Panc1 (cell line): ENCODE measurements at regions not wholly inside any gene's neighbourhood (a gene's known extent, or its start where the extent isn't known, plus 50 kb on each side); places are given as distances from the start of the nearest gene placed in this dataset.

ENCODE experiments used
- ATAC-seq: fragments of 200-7000 bp; cut with Tn5 transposase; 2 replicates; pipeline ENCODE4 v1.9.1; 2020; ENCODE audit warnings: mild to moderate bottlenecking, moderate library complexity
- BruUV-seq: library from RNA; stranded (reverse); fragments of 400-500 nt; replicated peaks from 2 replicates; lab custom pipeline; 2021; lab: Mats Ljungman, UMichigan
- CTCF ChIA-PET: fragments of 300-600 bp; sonication (Branson Sonifier 250); formaldehyde crosslinking; loops from one replicate; lab custom pipeline; 2022; ENCODE audit warnings: antibody characterized with exemption; lab: Charles Lee
- POLR2A ChIA-PET: fragments of 300-600 bp; sonication (Branson Sonifier 250); formaldehyde crosslinking; loops from one replicate; lab custom pipeline; 2022; ENCODE audit warnings: antibody characterized with exemption; lab: Charles Lee
- DNase-seq: peaks from one replicate; pipeline ENCODE4 v3.0.0-alpha.2; 2010; ENCODE audit warnings: low read depth, low spot score
- H3K27ac ChIP-seq: 2 replicates; pipeline ENCODE4 v1.5.1; 2011; ENCODE audit warnings: mild to moderate bottlenecking, low read length, inconsistent platforms
- H3K27me3 ChIP-seq: fragments of 200-500 bp; sonication (Bioruptor generic); 2 replicates; pipeline ENCODE4 v1.6.0; 2014; ENCODE audit warnings: low read length, inconsistent platforms; ENCODE audit not compliant: control insufficient read depth, insufficient read depth
- H3K36me3 ChIP-seq: fragments of 200-500 bp; sonication (Bioruptor generic); 2 replicates; pipeline ENCODE4 v1.5.1; 2014; ENCODE audit warnings: inconsistent platforms, mild to moderate bottlenecking, low read length, moderate library complexity; ENCODE audit not compliant: control insufficient read depth, insufficient read depth
- H3K4me1 ChIP-seq: 2 replicates; pipeline ENCODE4 v1.5.1; 2011; ENCODE audit warnings: inconsistent platforms, mild to moderate bottlenecking, low read length, moderate library complexity; ENCODE audit not compliant: control insufficient read depth, insufficient read depth
- H3K4me3 ChIP-seq, 2 experiments: 2 replicates each; pipeline ENCODE4 v1.5.1; 2011 to 2012; ENCODE audit warnings: low read depth in 2 of 2, low read length in 2 of 2, mild to moderate bottlenecking in 2 of 2, inconsistent platforms in 1 of 2, moderate library complexity in 1 of 2
- H3K9me3 ChIP-seq: fragments of 200-500 bp; sonication (Bioruptor generic); 2 replicates; pipeline ENCODE4 v1.5.1; 2014; ENCODE audit warnings: low read depth, mild to moderate bottlenecking, inconsistent platforms, low read length, moderate library complexity; ENCODE audit not compliant: control insufficient read depth, insufficient read depth
- POLR2AphosphoS5 ChIP-seq: IDR thresholded peaks from 2 replicates; pipeline ENCODE4 v1.6.1; 2012; ENCODE audit warnings: mild to moderate bottlenecking, low read depth, low read length, moderate library complexity
- SIN3A ChIP-seq: IDR thresholded peaks from 2 replicates; pipeline ENCODE4 v1.6.1; 2012; ENCODE audit warnings: low read depth, mild to moderate bottlenecking, low read length, moderate library complexity, borderline replicate concordance; ENCODE audit not compliant: insufficient read depth
- TCF7L2 ChIP-seq: IDR thresholded peaks from 2 replicates; pipeline ENCODE4 v1.6.1; 2011; ENCODE audit warnings: mild to moderate bottlenecking, low read depth, low read length, inconsistent platforms
- in situ Hi-C: cut with HindIII; loops from 2 replicates; pipeline ENCODE4 v1.10.0; 2016; ENCODE audit warnings: low sequenced_read_pairs, low pct_unique_long_range_greater_than_20kb
- intact Hi-C: fragments of 100-400 bp; cut with micrococcal nuclease; formaldehyde crosslinking; loops from one replicate; pipeline ENCODE4 v1.10.0; 2022; ENCODE audit not compliant: unreplicated experiment
- TF ChIP-seq, protein P1 (sequence below), 2 experiments: IDR thresholded peaks; 2 replicates each; pipeline ENCODE4 v1.6.1; 2011 to 2012; ENCODE audit warnings: low read depth in 2 of 2, control low read depth in 1 of 2, low read length in 1 of 2, mild to moderate bottlenecking in 1 of 2, moderate library complexity in 1 of 2; ENCODE audit not compliant: insufficient read depth in 1 of 2
- TF ChIP-seq, protein P2 (sequence below): fragments of 450-650 bp; IDR thresholded peaks from 2 replicates; pipeline ENCODE4 v1.5.1; 2017; ENCODE audit warnings: mild to moderate bottlenecking

DNA sequence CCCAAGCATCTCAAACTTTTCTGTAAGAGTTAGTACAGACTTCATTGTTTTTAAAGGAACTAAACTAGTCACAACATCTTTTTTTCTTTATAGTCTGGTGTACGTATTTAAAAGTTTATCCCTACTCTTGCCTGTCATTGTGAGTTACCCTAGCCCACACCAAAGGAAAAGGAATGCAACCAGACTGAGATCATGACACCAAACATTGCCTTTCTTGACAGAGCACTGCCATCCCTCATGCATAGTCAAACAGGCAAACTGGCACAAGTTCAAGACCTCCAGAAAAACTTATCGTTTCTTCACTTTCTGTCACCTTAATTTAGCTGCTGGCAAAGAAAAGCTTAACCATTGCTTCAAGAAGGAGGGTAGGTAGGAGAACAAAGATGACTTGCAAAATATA, 448.4 kb upstream of the MANEA start:
- ATAC-seq, result no peak
- no peak for DNase-seq
- no TSS peak for BruUV-seq
- H3K9me3 ChIP-seq, result no peaks in the 10 kb centered on the region
- intact Hi-C loops (no loop called here), in situ Hi-C loops (no loop called here)
- TF ChIP-seq, protein P1, sequence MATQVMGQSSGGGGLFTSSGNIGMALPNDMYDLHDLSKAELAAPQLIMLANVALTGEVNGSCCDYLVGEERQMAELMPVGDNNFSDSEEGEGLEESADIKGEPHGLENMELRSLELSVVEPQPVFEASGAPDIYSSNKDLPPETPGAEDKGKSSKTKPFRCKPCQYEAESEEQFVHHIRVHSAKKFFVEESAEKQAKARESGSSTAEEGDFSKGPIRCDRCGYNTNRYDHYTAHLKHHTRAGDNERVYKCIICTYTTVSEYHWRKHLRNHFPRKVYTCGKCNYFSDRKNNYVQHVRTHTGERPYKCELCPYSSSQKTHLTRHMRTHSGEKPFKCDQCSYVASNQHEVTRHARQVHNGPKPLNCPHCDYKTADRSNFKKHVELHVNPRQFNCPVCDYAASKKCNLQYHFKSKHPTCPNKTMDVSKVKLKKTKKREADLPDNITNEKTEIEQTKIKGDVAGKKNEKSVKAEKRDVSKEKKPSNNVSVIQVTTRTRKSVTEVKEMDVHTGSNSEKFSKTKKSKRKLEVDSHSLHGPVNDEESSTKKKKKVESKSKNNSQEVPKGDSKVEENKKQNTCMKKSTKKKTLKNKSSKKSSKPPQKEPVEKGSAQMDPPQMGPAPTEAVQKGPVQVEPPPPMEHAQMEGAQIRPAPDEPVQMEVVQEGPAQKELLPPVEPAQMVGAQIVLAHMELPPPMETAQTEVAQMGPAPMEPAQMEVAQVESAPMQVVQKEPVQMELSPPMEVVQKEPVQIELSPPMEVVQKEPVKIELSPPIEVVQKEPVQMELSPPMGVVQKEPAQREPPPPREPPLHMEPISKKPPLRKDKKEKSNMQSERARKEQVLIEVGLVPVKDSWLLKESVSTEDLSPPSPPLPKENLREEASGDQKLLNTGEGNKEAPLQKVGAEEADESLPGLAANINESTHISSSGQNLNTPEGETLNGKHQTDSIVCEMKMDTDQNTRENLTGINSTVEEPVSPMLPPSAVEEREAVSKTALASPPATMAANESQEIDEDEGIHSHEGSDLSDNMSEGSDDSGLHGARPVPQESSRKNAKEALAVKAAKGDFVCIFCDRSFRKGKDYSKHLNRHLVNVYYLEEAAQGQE (IDR thresholded peaks at IDR 0.05; ENCODE audit: insufficient read depth in 1 of 2, low read depth in 2 of 2, low read length in 1 of 2), result no peak
- TF ChIP-seq POLR2AphosphoS5, result no peak
- TF ChIP-seq, protein P2, sequence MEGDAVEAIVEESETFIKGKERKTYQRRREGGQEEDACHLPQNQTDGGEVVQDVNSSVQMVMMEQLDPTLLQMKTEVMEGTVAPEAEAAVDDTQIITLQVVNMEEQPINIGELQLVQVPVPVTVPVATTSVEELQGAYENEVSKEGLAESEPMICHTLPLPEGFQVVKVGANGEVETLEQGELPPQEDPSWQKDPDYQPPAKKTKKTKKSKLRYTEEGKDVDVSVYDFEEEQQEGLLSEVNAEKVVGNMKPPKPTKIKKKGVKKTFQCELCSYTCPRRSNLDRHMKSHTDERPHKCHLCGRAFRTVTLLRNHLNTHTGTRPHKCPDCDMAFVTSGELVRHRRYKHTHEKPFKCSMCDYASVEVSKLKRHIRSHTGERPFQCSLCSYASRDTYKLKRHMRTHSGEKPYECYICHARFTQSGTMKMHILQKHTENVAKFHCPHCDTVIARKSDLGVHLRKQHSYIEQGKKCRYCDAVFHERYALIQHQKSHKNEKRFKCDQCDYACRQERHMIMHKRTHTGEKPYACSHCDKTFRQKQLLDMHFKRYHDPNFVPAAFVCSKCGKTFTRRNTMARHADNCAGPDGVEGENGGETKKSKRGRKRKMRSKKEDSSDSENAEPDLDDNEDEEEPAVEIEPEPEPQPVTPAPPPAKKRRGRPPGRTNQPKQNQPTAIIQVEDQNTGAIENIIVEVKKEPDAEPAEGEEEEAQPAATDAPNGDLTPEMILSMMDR, result no peak
- TF ChIP-seq TCF7L2, result no peak
- TF ChIP-seq SIN3A, result no peak
- H3K36me3 ChIP-seq, result no peaks in the 10 kb centered on the region
- H3K27ac ChIP-seq, result no peak overlapping the region
- ChIA-PET CTCF (no interaction called here), POLR2A (no interaction called here)
- H3K4me3 ChIP-seq, result no peak overlapping the region
- H3K27me3 ChIP-seq, result no peaks in the 10 kb centered on the region
- no peaks in the 10 kb centered on the region for H3K4me1 ChIP-seq

DNA sequence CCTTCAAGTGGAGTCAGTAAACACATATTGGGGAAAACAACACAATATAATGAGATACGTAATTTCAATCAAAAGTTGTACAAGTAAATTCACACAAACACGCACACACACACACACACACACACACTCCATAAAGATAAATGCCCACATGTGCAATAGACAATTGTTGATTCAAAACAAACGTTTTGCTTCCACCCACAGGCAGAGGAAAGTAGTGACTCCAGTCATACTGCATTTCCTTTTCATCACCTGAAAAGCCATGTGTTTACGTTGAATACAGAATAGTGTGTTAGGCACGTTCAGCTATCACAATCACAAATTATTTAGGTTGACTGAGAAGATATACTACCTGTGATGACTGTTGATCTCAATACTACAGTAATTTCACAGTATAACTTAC, 443.8 kb upstream of the MANEA start:
- in situ Hi-C loops, result no loop called here
- TF ChIP-seq, protein P2, result peak; percentile 53; the same call in 1 of the 2 replicates
- TF ChIP-seq, protein P1 (IDR thresholded peaks at IDR 0.05; ENCODE audit: insufficient read depth in 1 of 2, low read depth in 2 of 2, low read length in 1 of 2), result no peak
- no peak for TF ChIP-seq TCF7L2
- ChIA-PET POLR2A (no interaction called here), CTCF (no interaction called here)
- intact Hi-C loops, result no loop called here
- no peaks in the 10 kb centered on the region for H3K9me3 ChIP-seq
- no peaks in the 10 kb centered on the region for H3K27me3 ChIP-seq
- H3K27ac ChIP-seq, result no peak overlapping the region
- no peaks in the 10 kb centered on the region for H3K36me3 ChIP-seq
- ATAC-seq (peak; percentile 78), DNase-seq (peak; percentile 7)
- H3K4me1 ChIP-seq, result no peaks in the 10 kb centered on the region; the same call in 1 of the 2 replicates
- no peak overlapping the region for H3K4me3 ChIP-seq
- no TSS peak for BruUV-seq
